DND-41 (cell line): ENCODE measurements at regions not wholly inside any gene's neighbourhood (a gene's known extent, or its start where the extent isn't known, plus 50 kb on each side); places are given as distances from the start of the nearest gene placed in this dataset.

ENCODE experiments used
- EZH2 ChIP-seq: IDR thresholded peaks from 3 replicates; pipeline ENCODE4 v1.6.1; 2012; ENCODE audit warnings: borderline replicate concordance, low read depth, mild to moderate bottlenecking, moderate library complexity, low read length, inconsistent platforms; ENCODE audit not compliant: severe bottlenecking
- TF ChIP-seq, protein P1 (sequence below): IDR thresholded peaks from 2 replicates; pipeline ENCODE4 v1.5.1; 2012; ENCODE audit warnings: borderline replicate concordance, low read length, moderate library complexity, mild to moderate bottlenecking; ENCODE audit not compliant: poor library complexity, severe bottlenecking; ENCODE audit errors: extremely low read depth

DNA sequence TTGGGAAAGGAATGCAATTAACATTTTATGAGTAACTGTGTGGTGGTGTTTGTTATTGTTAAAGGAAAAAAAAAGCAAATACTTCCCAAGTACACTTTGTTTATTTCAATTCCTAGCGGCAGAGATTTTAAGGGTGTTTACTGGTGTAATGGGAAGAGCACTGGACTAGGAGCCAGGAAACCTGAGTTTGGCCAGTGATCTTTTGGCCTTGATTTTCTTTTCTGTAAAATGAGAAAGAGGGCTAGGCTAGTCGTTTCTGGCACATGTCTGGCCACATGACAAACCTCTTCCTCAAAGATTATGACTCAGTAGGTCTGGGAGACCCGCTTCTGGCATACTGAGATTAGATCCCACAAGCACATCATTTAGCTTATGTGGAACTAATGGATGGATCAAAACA lies 428.1 kb upstream of the NOX3 start:
- no peak for TF ChIP-seq EZH2
- TF ChIP-seq, protein P1, sequence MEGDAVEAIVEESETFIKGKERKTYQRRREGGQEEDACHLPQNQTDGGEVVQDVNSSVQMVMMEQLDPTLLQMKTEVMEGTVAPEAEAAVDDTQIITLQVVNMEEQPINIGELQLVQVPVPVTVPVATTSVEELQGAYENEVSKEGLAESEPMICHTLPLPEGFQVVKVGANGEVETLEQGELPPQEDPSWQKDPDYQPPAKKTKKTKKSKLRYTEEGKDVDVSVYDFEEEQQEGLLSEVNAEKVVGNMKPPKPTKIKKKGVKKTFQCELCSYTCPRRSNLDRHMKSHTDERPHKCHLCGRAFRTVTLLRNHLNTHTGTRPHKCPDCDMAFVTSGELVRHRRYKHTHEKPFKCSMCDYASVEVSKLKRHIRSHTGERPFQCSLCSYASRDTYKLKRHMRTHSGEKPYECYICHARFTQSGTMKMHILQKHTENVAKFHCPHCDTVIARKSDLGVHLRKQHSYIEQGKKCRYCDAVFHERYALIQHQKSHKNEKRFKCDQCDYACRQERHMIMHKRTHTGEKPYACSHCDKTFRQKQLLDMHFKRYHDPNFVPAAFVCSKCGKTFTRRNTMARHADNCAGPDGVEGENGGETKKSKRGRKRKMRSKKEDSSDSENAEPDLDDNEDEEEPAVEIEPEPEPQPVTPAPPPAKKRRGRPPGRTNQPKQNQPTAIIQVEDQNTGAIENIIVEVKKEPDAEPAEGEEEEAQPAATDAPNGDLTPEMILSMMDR, result no peak
